ENCODE measurements at regions not wholly inside any gene's neighbourhood (a gene's known extent, or its start where the extent isn't known, plus 50 kb on each side); places are given as distances from the start of the nearest gene placed in this dataset.

DNA sequence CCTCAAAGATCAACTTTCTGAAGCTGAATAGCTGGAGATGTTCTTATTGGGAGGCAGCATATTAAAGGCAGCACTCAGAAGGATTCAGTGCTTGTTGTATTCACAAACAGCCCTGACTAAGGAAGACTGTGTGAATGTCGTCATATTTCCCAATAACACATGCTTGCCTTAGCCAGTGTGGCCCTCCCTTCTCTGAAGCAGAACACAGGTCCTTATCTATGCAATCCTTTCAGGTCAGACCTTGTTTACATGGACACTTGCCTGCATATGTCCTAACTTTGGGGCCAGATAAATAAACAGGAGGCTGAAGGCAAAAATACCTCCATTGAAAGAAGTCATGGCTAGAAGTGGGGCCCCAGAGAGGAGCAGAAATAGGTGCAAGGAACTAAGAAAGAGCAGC lies 97.2 kb downstream of the SLC4A3 start:
- Histone ChIP-seq H3K9ac (ENCODE audit: low read length) (no peak overlapping the region), H3K4me3 (ENCODE audit: insufficient read depth, low read depth, low read length) (no peak overlapping the region), H3K79me2 (ENCODE audit: insufficient read depth, low read length) (no peaks in the 10 kb centered on the region), H2AFZ (ENCODE audit: low read depth, low read length) (no peak overlapping the region), H3K9me3 (ENCODE audit: insufficient read depth, low read depth, low read length) (no peaks in the 10 kb centered on the region), H3K4me1 (ENCODE audit: insufficient read depth, low read length) (no peaks in the 10 kb centered on the region), H4K20me1 (ENCODE audit: insufficient read depth, low read length) (no peaks in the 10 kb centered on the region), H3K27me3 (ENCODE audit: insufficient read depth, low read length) (no peaks in the 10 kb centered on the region), H3K4me2 (ENCODE audit: low read length) (no peak overlapping the region), H3K36me3 (ENCODE audit: insufficient read depth, low read length) (no peaks in the 10 kb centered on the region), H3K27ac (ENCODE audit: low read depth, low read length) (no peak overlapping the region)
- no peak for FAIRE-seq
- H3K4me3 Mint-ChIP-seq (ENCODE audit: unreplicated experiment) = no peak overlapping the region
- no peak for DNase-seq (ENCODE audit: low read depth)
- H3K4me1 Mint-ChIP-seq (ENCODE audit: low read depth, unreplicated experiment) = peaks cover 4% of the 10 kb centered on the region
- H3K9me3 Mint-ChIP-seq (ENCODE audit: unreplicated experiment) = no peaks in the 10 kb centered on the region
- H3K27me3 Mint-ChIP-seq (ENCODE audit: low read depth, unreplicated experiment) = no peaks in the 10 kb centered on the region
- no peaks in the 10 kb centered on the region for H3K36me3 Mint-ChIP-seq (ENCODE audit: low read depth, unreplicated experiment)
- no peak for TF ChIP-seq CTCF (IDR thresholded peaks at IDR 0.05; ENCODE audit: insufficient read depth, low read depth, low read length)
- TF ChIP-seq EZH2 (IDR thresholded peaks at IDR 0.05; ENCODE audit: insufficient read depth, low read length) = no peak
- H3K27ac Mint-ChIP-seq (ENCODE audit: unreplicated experiment) = no peak overlapping the region

- Histone ChIP-seq H2AFZ (ENCODE audit: low read depth, low read length) (no peak overlapping the region), H4K20me1 (ENCODE audit: insufficient read depth, low read length) (no peaks in the 10 kb centered on the region), H3K4me2 (ENCODE audit: low read length) (no peak overlapping the region), H3K27me3 (ENCODE audit: insufficient read depth, low read length) (no peaks in the 10 kb centered on the region), H3K4me1 (ENCODE audit: insufficient read depth, low read length) (no peaks in the 10 kb centered on the region), H3K27ac (ENCODE audit: low read depth, low read length) (no peak overlapping the region), H3K36me3 (ENCODE audit: insufficient read depth, low read length) (no peaks in the 10 kb centered on the region), H3K79me2 (ENCODE audit: insufficient read depth, low read length) (no peaks in the 10 kb centered on the region), H3K9ac (ENCODE audit: low read length) (no peak overlapping the region), H3K9me3 (ENCODE audit: insufficient read depth, low read depth, low read length) (no peaks in the 10 kb centered on the region), H3K4me3 (ENCODE audit: insufficient read depth, low read depth, low read length) (no peak overlapping the region)
- FAIRE-seq (no peak), DNase-seq (ENCODE audit: low read depth) (no peak)
- Mint-ChIP-seq H3K27ac (ENCODE audit: unreplicated experiment) (no peak overlapping the region), H3K27me3 (ENCODE audit: low read depth, unreplicated experiment) (no peaks in the 10 kb centered on the region), H3K9me3 (ENCODE audit: unreplicated experiment) (no peaks in the 10 kb centered on the region), H3K36me3 (ENCODE audit: low read depth, unreplicated experiment) (no peaks in the 10 kb centered on the region), H3K4me1 (ENCODE audit: low read depth, unreplicated experiment) (peaks cover 4% of the 10 kb centered on the region), H3K4me3 (ENCODE audit: unreplicated experiment) (no peak overlapping the region)
- TF ChIP-seq CTCF (IDR thresholded peaks at IDR 0.05; ENCODE audit: insufficient read depth, low read depth, low read length) (peak; percentile 11), EZH2 (IDR thresholded peaks at IDR 0.05; ENCODE audit: insufficient read depth, low read length) (no peak)
Measured at GRCh38 chr2:219726916-219727315, 99.5 kb downstream of the SLC4A3 start.

- H3K36me3 ChIP-seq (ENCODE audit: insufficient read depth, low read length) = no peaks in the 10 kb centered on the region
- no peak overlapping the region for H3K4me3 Mint-ChIP-seq (ENCODE audit: unreplicated experiment)
- no peak overlapping the region for H3K4me3 ChIP-seq (ENCODE audit: insufficient read depth, low read depth, low read length)
- no peaks in the 10 kb centered on the region for H3K36me3 Mint-ChIP-seq (ENCODE audit: low read depth, unreplicated experiment)
- no peaks in the 10 kb centered on the region for H3K4me1 Mint-ChIP-seq (ENCODE audit: low read depth, unreplicated experiment)
- no peak for TF ChIP-seq EZH2 (IDR thresholded peaks at IDR 0.05; ENCODE audit: insufficient read depth, low read length)
- TF ChIP-seq CTCF (IDR thresholded peaks at IDR 0.05; ENCODE audit: insufficient read depth, low read depth, low read length) = no peak
- H3K9ac ChIP-seq (ENCODE audit: low read length) = no peak overlapping the region
- no peaks in the 10 kb centered on the region for H3K27me3 Mint-ChIP-seq (ENCODE audit: low read depth, unreplicated experiment)
- FAIRE-seq = no peak
- no peaks in the 10 kb centered on the region for H3K9me3 ChIP-seq (ENCODE audit: insufficient read depth, low read depth, low read length)
- no peaks in the 10 kb centered on the region for H3K79me2 ChIP-seq (ENCODE audit: insufficient read depth, low read length)
- no peak overlapping the region for H3K27ac ChIP-seq (ENCODE audit: low read depth, low read length)
- no peak overlapping the region for H3K4me2 ChIP-seq (ENCODE audit: low read length)
- no peaks in the 10 kb centered on the region for H3K27me3 ChIP-seq (ENCODE audit: insufficient read depth, low read length)
- no peak overlapping the region for H2AFZ ChIP-seq (ENCODE audit: low read depth, low read length)
- no peaks in the 10 kb centered on the region for H3K9me3 Mint-ChIP-seq (ENCODE audit: unreplicated experiment)
- no peak overlapping the region for H3K27ac Mint-ChIP-seq (ENCODE audit: unreplicated experiment)
- H3K4me1 ChIP-seq (ENCODE audit: insufficient read depth, low read length) = no peaks in the 10 kb centered on the region
- no peaks in the 10 kb centered on the region for H4K20me1 ChIP-seq (ENCODE audit: insufficient read depth, low read length)
- no peak for DNase-seq (ENCODE audit: low read depth)
Measured at GRCh38 chr2:219727771-219728429, 100.5 kb downstream of the SLC4A3 start.
